ENCODE measurements at regions not wholly inside any gene's neighbourhood (a gene's known extent, or its start where the extent isn't known, plus 50 kb on each side); places are given as distances from the start of the nearest gene placed in this dataset.

GRCh38 chr2:78546843-78547242 is 478.7 kb upstream of the REG3G start:
- ATAC-seq (ENCODE audit: low read depth), result no peak
- no peak overlapping the region for H2AFZ ChIP-seq (replicated peaks; ENCODE audit: low read length, poor library complexity)
- no peak overlapping the region for H2BK120ac ChIP-seq (ENCODE audit: low read depth, low read length)
- no peak for DNase-seq
- H2BK20ac ChIP-seq (ENCODE audit: low read depth, low read length), result no peak overlapping the region
- no peak overlapping the region for H3K27ac ChIP-seq (ENCODE audit: insufficient read depth, low read length)
- H3K18ac ChIP-seq (ENCODE audit: low read depth, low read length), result no peak overlapping the region
- no peak overlapping the region for H4K5ac ChIP-seq (ENCODE audit: low read depth, low read length)
- no peak overlapping the region for H2AK5ac ChIP-seq (ENCODE audit: low read depth, low read length)
- no peak overlapping the region for H3K9ac ChIP-seq (ENCODE audit: low read depth, low read length)
- H3K56ac ChIP-seq (ENCODE audit: extremely low read depth, insufficient read depth, low read length), result no peak overlapping the region
- H4K20me1 ChIP-seq (ENCODE audit: insufficient read depth, low read length), result no peaks in the 10 kb centered on the region
- no peak overlapping the region for H3K4me2 ChIP-seq (ENCODE audit: low read depth, low read length)
- no peak overlapping the region for H2BK15ac ChIP-seq (ENCODE audit: low read depth, low read length)
- H3K9me1 ChIP-seq (ENCODE audit: insufficient read depth, low read length), result no peaks in the 10 kb centered on the region
- H2BK5ac ChIP-seq (ENCODE audit: low read depth, low read length, poor library complexity, severe bottlenecking), result no peak overlapping the region
- dilution Hi-C loops (cut with HindIII; ENCODE audit: low sequenced_read_pairs, unreplicated experiment), result no loop called here
- TF ChIP-seq CTCF (conservative IDR thresholded peaks at IDR 0.05; ENCODE audit: low read depth, low read length) (no peak), MAFK (IDR thresholded peaks at IDR 0.05; ENCODE audit: low read depth, low read length) (no peak), RAD21 (IDR thresholded peaks at IDR 0.05; ENCODE audit: low read length) (no peak), CEBPB (IDR thresholded peaks at IDR 0.05; ENCODE audit: low read depth, low read length) (no peak), ELK1 (IDR thresholded peaks at IDR 0.05; ENCODE audit: borderline replicate concordance, low read depth, low read length) (no peak)
- H3K4me1 ChIP-seq (ENCODE audit: control insufficient read depth, insufficient read depth, low read length), result no peaks in the 10 kb centered on the region
- H3K4ac ChIP-seq (ENCODE audit: low read depth, low read length), result no peak overlapping the region
- H2AK9ac ChIP-seq (replicated peaks; ENCODE audit: low read depth, low read length, poor library complexity), result no peak overlapping the region
- H4K91ac ChIP-seq (ENCODE audit: insufficient read depth, low read depth, low read length), result no peak overlapping the region
- BruUV-seq (replicated peaks), result no TSS peak
- POLR2A ChIA-PET (ENCODE audit: unreplicated experiment), result no interaction called here
- no peak overlapping the region for H3K23ac ChIP-seq (ENCODE audit: low read depth, low read length)
- 69% methylated on average over 5 of the region's 14 CpGs; no CpG with 5 or more reads in 1 of the 2 experiments for WGBS, 2 experiments (ENCODE audit: extremely low coverage in 2 of 2, insufficient read length in 1 of 2)
- H3K4me3 ChIP-seq (ENCODE audit: insufficient read depth, low read depth, low read length), result no peak overlapping the region
- intact Hi-C loops (cut with micrococcal nuclease), result no loop called here
- H4K8ac ChIP-seq (ENCODE audit: low read depth in 2 of 2, low read length in 2 of 2), result no peak overlapping the region
- CTCF ChIA-PET, result no interaction called here
- H3K9me3 ChIP-seq (ENCODE audit: control insufficient read depth, insufficient read depth, low read length), result peaks cover 6% of the 10 kb centered on the region
- in situ Hi-C loops (cut with MboI; ENCODE audit: low sequenced_read_pairs), result no loop called here
- no peak overlapping the region for H3K14ac ChIP-seq (replicated peaks; ENCODE audit: low read depth, low read length)
- no peaks in the 10 kb centered on the region for H3K36me3 ChIP-seq (ENCODE audit: control insufficient read depth, insufficient read depth, low read length)
- H3K27me3 ChIP-seq (ENCODE audit: control insufficient read depth, insufficient read depth, low read length), result no peaks in the 10 kb centered on the region
- no peaks in the 10 kb centered on the region for H3K79me1 ChIP-seq (ENCODE audit: low read depth in 1 of 2, low read length in 2 of 2)

Measured in IMR-90 (cell line).